GM19043 (cell line): ENCODE measurements at regions not wholly inside any gene's neighbourhood (a gene's known extent, or its start where the extent isn't known, plus 50 kb on each side); places are given as distances from the start of the nearest gene placed in this dataset.

Source experiments
- ATAC-seq: cut with Tn5 transposase; IDR thresholded peaks from one replicate; pipeline ENCODE4 v1.9.1; 2021; ENCODE audit warnings: low read depth; ENCODE audit not compliant: unreplicated experiment

DNA sequence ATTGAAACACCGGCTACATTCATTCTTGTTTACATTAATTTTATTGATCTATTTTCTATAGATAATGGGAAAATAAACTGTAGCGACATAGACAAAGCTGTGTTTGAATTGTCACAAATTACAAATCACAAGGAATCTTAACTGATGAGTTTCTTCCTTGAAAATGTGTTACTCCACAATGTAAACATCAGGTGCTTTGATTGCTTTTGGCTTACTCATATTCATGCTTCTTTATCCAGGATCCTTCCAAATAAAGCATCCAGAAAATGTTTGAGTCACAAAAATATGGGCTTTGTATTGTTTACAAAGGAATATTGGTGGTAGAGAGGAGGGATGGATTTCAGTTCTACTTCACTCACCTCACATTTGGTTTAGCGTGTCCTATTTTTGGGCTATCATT is 64.0 kb downstream of the BMP2 start:
- no peak for ATAC-seq

DNA sequence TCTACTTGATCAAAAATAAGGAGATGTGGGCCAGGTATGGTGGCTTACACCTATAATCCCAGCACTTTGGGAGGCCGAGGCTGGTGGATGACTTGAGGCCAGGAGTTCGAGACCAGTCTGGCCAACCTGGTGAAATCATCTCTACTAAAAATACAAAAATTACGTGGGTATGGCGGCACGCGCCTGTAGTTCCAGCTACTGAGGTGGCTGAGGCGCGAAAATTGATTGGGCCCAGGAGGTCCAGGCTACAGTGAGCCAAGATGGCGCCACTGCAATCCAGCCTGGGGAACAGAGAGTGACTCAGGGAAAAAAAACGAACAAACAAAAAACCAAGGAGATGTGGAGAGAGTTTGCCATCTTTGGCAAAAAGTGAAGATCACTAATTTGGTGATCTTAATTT is 65.3 kb downstream of the BMP2 start:
- ATAC-seq, result no peak

DNA sequence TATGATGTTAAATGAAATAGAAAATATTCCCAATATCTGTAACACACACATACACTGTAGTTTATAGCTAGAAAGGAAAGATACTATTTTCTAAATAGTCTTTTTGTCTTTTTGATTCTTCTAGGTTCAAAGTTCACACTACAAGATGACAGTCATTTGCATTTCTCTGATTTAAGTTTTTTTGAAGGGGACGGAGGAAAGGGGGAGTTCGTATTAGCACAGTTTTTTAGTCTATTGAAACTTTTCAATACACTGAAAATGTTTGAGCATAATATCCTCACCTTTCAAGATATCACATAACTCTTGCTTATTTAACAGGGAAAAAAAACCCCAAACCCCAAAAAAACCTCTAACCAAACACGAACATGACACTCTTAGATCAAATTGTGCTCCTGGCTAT is 68.1 kb downstream of the BMP2 start:
- no peak for ATAC-seq

DNA sequence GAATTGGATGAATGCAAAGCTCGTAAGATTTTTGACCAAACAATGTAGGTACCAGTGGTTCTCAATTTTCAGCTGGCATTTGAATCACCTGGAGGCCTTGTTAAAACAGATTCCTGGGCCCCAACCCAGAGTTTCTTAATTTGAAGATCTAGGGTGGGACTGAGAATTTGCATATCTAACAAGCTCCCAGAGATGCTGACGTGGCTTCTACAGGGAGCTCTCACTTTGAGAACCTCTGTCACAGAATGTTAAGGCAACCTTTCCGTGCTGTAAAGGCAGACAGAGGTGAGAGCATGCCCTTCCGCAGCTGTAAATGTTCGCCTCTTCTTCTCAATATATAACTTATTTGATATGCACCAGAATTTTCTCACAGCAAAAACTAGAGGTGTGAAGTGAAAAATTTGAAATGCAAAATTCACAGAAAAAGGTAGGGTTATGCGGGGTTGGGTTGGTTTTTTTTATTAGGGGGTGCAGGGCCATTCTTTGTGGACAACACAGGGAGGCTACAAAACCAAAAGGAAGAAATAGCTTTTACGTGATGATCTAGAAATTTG is 69.4 kb downstream of the BMP2 start:
- no peak for ATAC-seq

DNA sequence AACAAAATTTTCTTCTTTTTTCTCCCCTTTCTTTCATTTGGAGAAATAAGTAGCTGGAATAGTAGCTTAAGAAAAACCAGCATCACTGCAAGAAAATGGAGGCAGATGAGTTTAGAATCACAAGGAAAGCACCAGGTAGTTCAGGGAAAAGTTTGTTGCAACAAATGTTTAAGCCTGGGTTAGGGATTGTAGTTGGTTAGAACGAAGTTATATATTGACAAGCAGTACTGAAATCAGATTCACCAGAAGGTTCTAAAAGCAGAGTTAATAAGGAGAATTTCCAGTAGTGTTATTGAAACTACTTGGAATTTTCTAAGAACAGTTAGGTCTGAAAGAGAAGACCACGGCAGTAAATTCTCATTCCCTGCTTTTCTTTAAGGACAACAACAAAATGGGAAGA is 70.2 kb downstream of the BMP2 start:
- ATAC-seq, result no peak

DNA sequence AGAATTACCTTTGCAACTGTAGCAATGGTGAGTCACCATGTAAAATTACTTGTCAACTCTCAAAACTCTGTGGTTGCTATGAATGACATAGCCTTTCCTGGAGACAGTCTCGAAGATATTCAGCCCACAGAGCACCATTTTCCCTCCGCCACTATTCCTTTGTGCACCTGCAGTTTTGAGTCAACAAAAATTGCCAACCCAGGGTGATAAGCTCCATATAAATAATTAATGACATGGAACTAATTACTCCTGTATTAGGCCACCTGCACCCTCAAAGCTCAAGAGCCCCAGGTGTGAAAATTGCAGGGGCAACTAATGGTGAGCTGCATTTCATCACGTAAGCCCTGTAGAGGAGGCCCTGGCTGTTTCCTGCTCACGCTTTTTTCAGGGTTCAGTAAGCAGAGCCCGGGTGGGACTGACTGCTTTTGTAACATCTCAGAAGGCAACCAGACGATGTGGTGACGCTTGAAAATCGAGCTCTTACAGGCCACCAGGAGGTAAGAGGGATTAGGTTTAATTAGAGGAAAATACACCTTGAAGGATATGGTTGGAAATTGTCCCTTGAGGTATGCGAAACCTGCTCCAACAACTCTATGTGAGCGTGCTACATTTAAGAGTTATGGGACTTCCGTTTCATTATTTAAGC is 70.8 kb downstream of the BMP2 start:
- ATAC-seq, result no peak

DNA sequence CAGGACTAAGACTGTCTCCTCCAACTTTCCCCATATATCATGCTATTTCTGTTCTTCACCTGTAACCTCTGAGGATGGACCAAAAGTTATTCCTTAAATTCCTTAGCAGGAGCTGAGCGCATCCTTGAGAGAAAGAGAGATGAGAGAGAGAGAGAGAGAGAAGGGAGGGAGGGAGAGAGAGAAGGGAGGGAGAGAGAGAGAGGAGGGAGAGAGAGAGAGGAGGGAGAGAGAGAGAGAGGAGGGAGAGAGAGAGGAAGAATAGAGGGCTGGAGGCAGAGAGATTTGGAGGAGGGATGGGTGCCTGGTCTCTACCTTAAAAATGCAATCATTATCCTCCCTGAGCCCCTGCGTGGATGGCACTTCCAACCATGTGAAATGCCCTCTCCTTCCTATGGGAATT is 73.6 kb downstream of the BMP2 start:
- ATAC-seq, result no peak

DNA sequence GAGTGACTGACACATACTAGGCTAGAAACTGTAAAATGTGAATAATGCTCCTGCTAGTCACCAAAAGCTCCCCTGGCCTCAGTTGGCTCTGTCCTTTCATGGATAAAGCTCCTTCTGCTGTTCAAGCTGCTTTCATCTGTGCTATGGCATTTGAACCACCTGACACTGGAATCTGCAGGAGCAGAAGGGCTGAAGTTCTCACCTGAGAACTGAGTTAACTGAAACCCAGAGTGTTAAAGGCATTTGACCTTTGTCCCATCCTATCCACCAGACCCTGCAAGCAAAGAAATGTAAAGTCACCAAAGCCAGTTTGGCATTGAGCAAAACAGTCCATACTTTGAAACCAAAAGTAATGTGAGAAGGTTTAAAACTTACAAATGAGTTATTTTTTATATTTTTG is 77.7 kb downstream of the BMP2 start:
- no peak for ATAC-seq

DNA sequence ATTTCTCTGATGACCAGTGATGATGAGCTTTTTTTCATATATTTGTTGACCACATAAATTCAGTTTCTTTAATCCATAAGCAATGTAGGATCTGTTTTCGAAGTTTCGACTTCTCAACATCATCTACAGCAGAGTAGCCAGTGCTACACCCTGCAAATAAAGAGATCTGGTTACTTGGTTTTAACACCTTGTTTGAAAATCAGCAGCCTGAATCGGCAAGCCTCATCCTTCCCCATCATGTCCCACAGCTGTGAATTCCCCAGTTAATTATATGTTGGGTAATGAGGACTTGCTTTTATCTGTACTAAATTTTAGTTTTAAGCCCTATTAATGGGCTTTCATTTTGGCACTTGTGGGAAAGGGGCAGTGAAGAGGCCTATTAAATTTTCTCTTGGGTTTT is 80.6 kb downstream of the BMP2 start:
- ATAC-seq, result no peak

DNA sequence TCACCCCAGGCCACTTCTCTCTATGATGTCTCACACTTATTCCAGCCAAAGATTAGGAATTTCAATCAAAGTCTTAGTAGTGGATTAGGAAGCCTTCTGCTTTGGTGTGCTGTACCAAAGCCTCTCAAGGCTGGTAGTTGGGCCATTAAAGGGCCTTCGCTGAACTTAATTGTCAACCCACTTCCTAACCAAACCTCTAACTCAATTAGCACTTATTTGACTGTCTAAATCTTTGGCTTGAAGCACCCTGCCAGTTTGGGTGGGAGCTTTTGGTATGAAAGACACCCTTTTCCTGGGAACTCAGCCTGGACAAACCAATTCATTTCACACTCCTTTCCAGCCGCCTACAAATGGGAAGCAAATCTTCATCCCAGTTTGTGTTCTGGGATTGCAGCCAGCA is 81.5 kb downstream of the BMP2 start:
- no peak for ATAC-seq

DNA sequence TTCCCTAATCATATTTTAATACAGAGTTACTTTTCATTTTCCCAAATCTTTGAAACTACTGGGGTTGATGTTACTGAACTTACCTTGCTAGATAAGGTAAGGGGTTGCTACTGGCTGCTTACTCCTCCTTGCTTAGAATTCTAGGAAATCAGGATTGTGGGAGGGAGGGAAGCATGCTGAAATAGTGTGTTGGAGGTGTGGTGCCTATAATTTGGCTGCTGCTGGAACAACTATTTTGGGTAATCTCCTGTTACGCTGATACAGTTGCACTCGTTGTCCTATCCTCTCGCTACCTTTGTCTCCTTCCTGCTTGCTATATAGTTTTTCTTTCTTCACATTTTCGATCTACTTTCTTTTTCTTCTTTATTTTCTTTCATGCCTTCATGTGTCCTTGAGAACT is 83.7 kb downstream of the BMP2 start:
- ATAC-seq, result no peak

DNA sequence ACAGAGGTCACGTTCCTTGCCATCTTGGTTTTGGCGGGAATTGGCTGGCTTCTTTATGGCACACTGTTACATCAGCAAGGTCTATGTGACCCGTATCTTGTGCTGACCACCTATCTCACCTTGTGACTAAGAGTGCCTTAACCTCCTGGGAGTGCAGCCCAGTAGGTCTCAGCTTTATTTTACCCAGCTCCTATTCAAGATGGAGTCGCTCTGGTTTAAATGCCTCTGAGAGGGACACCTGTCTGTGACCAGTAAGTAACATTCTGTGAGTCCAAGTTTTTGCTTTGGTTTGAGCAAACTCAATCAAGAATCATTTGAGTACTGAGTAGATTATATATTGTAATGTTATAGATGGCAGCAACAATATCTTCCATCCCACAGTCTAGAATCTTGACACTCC is 85.0 kb downstream of the BMP2 start:
- ATAC-seq, result no peak

DNA sequence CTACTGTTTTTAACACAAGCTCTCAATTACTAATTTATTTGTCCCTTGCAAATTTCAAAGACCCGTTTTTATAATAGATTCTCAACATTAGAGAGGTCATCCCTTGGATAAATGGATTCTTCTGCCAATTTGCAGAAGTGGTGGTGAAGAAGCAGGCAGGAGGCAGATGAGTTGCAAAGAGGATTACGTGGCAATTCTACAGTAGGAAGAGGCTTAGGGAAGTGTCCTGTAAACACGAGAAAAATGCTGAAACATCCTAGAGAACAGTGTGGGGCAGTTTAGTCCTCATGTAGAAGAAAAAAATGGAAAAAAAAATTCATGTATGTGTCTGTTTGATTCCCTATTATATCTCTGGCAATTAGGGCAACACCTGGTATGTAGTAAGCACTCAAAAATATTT is 87.6 kb downstream of the BMP2 start:
- no peak for ATAC-seq

DNA sequence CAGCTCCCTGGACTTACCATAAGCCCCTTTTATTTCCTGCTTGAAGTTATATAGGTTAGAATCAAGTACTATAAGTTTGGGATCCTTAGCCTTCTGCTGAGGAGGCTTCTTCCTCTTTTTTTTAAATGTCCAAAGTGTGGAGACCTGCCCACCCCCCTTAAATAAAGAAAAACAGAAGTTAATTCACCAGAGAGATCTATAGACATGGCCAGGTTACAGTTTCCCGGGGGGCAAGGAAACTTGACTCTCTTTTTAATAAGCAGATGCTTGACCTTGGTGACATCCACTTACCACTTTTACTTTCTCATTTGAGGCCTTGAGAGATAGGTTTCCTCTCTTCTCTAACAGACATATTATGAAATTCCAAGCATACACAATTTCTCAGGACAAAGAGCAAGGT is 88.3 kb downstream of the BMP2 start:
- no peak for ATAC-seq

DNA sequence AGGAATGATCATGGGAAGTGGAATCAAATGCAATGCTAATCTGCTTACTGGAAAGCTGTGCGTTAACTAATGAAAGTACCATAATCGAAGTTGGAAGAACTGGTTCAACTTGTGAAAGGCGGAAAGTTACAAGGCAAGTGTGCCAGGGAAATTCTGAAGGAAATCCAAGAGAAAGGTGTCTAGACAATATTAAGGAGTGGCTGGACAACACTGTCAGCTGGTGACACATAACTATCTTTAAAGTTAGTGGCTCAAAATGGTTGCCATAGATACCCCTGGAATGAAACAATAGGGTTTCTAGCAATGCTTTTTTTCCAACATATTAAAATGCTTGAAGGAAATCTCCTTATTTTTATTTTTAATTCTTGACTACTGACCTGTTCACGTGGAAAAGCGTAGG is 90.4 kb downstream of the BMP2 start:
- no peak for ATAC-seq

DNA sequence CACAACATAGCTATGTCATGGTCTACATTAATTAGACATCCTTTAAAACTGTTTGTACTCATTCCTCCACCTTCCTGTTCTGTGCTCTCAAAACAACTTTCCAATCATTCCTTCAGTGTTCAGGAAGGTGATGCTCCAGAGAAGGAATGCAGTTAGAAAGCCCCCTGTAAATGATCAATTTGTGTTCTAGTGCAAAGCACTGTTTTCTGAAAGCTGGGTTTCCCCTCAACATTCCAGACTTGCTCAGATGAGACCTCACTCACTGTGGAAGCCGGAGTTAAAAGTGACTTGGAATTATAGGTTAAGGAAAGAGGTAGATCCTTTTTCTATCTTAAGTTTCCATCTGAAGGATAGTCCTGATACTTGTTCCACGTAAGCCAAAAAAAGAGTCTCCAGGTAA is 95.9 kb downstream of the BMP2 start:
- no peak for ATAC-seq

DNA sequence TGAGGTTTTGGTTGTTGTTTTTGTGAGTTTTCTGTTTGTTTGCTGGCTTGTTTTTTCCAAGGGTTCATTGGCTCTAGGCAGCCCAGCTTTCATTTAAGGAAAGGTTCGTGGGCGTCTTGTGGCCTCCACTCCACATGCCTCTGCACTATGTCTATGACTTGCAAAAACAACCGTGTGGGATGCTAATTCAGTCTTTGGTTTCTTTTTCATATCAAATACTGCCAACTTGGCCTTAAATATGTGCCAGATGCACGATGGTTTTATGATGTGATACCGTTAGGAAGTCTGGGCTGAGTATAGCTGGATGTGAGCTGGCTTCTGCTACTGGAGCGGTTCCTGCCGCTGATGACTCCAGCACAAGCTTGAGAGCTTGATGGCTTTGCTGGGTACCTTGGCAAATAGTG is 96.3 kb downstream of the BMP2 start:
- ATAC-seq, result no peak

DNA sequence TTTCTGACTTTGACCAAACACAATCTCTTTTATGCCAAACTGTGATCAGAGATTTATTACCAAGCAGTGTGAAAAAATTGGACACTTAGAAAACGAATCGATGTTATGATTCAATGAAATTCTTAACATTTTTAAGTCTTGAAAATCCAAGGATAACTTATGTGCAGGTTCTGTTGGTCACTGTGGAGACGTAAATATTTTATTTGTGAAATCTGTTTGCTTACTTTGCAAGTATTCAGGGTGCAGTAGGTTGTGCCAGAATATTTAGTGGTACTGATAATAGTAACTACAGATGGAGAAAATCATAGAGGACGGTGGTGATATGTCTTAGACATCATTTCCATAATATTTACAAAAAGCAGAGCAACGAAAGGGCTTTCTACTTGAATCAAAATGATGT is 97.3 kb downstream of the BMP2 start:
- no peak for ATAC-seq

DNA sequence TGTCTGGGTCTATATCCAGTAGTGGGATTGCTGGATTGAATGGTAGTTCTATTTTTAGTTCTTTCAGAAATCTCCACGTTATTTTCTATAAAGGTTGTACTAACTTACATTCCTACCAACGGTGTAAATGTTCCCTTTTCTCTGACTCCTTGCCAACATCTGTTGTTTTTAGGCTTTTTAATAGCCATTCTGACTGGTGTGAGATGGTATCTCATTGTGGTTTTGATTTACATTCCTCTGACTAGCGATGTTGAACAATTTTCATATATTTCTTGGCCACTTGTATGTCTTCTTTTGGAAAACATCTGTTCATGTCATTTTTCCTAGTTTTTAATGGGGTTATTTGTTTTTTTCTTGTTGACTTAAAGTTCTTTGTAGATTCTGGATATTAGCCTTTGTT is 99.3 kb downstream of the BMP2 start:
- no peak for ATAC-seq

DNA sequence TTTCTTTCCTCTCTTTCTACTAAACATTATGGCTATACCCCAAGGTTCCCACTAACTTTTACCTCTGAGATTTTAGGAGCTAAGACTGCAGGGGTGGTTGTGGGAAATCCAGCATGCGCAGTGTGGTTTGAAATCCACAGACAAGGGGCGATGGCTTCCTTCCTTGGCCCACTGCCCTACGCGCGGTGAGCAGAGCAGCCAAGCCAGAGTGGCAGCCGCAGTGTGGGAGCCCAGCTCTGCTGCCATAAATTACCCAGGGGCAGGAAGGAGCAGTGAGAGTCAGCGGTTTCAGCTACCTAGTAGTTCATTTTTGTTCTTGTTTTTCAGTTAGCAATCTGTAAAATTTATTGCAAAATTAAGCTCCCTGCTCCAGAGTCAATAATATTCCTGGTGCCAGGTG is 101.4 kb downstream of the BMP2 start:
- no peak for ATAC-seq

DNA sequence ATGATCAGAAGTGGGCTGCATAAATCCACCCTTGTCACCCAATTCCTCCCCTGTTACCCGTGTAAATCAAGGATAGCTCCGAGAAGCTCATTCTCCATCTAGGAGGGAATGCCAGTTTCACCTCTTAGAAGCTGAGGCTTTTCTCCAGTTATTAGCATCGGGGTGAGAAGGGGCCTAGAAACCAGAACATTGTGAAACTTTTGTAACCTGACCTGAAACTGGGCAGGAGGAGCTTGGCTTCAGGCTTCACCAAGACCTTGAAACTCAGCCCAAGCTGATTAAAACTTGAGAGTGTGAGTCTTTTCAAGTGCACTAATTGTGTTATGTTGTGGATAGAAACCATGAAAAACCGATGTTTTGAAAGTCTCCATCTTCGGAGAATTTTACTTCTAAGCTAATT is 103.1 kb downstream of the BMP2 start:
- no peak for ATAC-seq

DNA sequence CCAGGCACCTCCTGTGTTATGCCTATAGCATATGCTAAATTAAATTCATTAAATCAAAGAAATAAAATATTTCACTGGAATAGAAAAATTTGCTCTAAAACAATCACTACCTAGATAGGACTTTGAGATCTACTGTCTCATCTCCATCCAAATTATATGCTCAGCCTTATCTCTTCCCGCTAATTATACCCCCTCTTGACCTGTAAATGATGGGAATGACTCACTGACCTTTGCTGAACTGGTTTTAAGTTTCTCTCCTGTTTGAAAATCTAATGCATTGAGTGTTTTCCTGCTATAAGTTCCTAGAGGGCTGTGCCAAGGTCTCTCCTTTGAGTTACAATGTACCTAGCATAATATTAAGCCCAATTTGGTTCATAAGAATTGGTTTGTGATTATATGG is 110.1 kb downstream of the BMP2 start:
- no peak for ATAC-seq
